Nephron progenitor cell (in vitro differentiated cells): ENCODE measurements at regions not wholly inside any gene's neighbourhood (a gene's known extent, or its start where the extent isn't known, plus 50 kb on each side); places are given as distances from the start of the nearest gene placed in this dataset.

Experiments
- DNase-seq: peaks from one replicate; pipeline ENCODE4 v3.0.0; 2021
- H3K27ac Mint-ChIP-seq: 2 replicates; pipeline ENCODE4 v1.8.0; 2021; ENCODE audit warnings: mild to moderate bottlenecking, moderate library complexity, mixed read lengths
- H3K27me3 Mint-ChIP-seq: 2 replicates; pipeline ENCODE4 v1.8.0; 2021; ENCODE audit warnings: mild to moderate bottlenecking, low read depth, mixed read lengths; ENCODE audit not compliant: poor library complexity
- H3K36me3 Mint-ChIP-seq: 2 replicates; pipeline ENCODE4 v1.8.0; 2021; ENCODE audit warnings: low read depth, mixed read lengths
- H3K4me1 Mint-ChIP-seq: 2 replicates; pipeline ENCODE4 v1.8.0; 2021; ENCODE audit warnings: mixed read lengths
- H3K4me3 Mint-ChIP-seq: 2 replicates; pipeline ENCODE4 v1.8.0; 2021; ENCODE audit warnings: mild to moderate bottlenecking, moderate library complexity, mixed read lengths
- H3K9me3 Mint-ChIP-seq: 2 replicates; pipeline ENCODE4 v1.8.0; 2021; ENCODE audit warnings: mild to moderate bottlenecking, moderate library complexity, mixed read lengths
- TF ChIP-seq, protein P1 (sequence below): fragments of 200-600 bp; sonication (generic); IDR thresholded peaks from 2 replicates; pipeline ENCODE4 v1.5.0; 2021; ENCODE audit warnings: antibody characterized with exemption

DNA sequence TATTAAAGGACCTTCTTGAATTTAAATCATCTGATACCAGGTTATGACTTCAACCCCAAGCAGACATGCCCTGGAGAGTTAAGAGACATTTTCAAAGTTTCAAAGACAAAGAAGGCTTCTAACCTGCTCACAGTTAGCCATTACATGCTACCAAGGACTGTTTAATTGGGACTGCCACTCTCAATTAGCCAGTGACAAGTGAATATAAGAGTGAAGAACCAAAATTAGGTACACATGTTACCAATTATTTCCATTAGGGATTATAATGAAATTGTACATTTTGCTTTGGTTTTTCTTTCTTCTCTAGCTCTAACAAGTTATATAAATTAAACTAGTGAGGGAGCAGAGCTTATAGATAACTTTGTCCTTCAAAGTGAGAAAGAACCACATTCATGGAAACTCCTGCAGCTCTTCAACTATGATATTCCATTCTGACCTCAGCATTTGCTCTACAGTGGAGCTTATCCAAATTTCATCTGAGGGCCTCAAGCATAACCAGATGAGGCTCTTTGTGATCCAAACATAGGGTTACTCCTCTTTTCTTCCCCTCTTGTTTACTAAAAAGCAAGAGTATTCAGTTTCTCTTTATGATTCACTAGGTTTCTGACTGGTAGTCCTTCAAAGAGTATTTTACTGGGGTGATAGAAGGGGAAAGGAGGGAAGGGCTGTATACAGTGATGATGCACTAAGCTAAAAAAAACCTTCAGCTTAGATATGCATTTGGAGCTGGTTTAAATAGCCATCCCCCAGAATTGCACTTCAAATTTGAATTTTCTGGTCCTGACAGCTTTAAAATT, 91.3 kb downstream of the DUSP6 start:
- Mint-ChIP-seq H3K4me3 (no peak overlapping the region), H3K27me3 (no peaks in the 10 kb centered on the region), H3K9me3 (peaks cover 27% of the 10 kb centered on the region), H3K4me1 (peaks cover 18% of the 10 kb centered on the region), H3K36me3 (peaks cover 12% of the 10 kb centered on the region), H3K27ac (no peak overlapping the region)
- TF ChIP-seq, protein P1, sequence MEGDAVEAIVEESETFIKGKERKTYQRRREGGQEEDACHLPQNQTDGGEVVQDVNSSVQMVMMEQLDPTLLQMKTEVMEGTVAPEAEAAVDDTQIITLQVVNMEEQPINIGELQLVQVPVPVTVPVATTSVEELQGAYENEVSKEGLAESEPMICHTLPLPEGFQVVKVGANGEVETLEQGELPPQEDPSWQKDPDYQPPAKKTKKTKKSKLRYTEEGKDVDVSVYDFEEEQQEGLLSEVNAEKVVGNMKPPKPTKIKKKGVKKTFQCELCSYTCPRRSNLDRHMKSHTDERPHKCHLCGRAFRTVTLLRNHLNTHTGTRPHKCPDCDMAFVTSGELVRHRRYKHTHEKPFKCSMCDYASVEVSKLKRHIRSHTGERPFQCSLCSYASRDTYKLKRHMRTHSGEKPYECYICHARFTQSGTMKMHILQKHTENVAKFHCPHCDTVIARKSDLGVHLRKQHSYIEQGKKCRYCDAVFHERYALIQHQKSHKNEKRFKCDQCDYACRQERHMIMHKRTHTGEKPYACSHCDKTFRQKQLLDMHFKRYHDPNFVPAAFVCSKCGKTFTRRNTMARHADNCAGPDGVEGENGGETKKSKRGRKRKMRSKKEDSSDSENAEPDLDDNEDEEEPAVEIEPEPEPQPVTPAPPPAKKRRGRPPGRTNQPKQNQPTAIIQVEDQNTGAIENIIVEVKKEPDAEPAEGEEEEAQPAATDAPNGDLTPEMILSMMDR: no peak
- DNase-seq: no peak

DNA sequence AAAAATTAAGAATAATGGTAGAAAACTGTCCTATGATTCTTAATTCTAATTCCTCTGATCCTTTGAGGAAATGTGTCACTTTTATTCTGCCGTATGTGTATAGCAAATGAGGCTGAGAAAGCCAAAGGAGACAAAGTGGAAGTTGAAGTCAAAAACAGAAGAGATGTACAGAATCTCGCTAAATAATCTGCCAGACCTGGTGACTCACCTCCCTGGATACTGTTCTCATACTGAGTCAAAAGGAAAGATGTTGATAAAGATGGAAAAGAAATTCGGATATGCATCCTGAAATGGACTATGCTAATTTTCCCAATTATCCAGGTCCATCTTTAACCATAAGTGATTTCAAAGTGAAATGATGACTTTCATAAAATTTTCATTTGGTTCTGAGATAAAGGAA, 92.5 kb downstream of the DUSP6 start:
- Mint-ChIP-seq H3K36me3 (peaks cover 12% of the 10 kb centered on the region), H3K27me3 (peaks cover 3% of the 10 kb centered on the region), H3K4me1 (peaks cover 13% of the 10 kb centered on the region), H3K4me3 (no peak overlapping the region), H3K27ac (no peak overlapping the region), H3K9me3 (peaks cover 33% of the 10 kb centered on the region)
- TF ChIP-seq, protein P1: no peak
- no peak for DNase-seq

GRCh38 chr12:89258240-89258969, 93.9 kb downstream of the DUSP6 start:
- Mint-ChIP-seq H3K36me3 (peaks cover 12% of the 10 kb centered on the region), H3K4me3 (no peak overlapping the region), H3K27ac (no peak overlapping the region), H3K27me3 (peaks cover 3% of the 10 kb centered on the region), H3K4me1 (peaks cover 27% of the 10 kb centered on the region), H3K9me3 (peaks cover 38% of the 10 kb centered on the region)
- TF ChIP-seq, protein P1: no peak
- DNase-seq: no peak

DNA sequence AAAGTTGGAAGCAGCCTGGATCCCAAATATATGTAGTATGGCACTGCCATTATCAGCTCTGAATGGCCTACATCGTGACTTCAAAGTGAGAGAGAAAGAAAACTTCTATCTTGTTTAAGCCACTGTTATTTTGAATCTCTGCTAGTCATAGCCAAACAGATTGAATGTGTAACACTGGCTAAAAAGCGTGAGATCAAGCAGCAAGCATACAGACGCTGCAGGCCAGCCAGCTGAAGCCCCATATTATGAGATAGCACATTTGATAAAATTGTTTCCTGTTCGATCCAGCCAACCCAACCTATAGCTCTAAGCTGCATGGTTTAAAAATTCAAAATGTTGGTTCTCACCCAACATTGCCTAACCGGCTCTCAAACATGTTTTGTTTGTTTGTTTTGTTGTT, 95.0 kb downstream of the DUSP6 start:
- H3K4me1 Mint-ChIP-seq: peaks cover 35% of the 10 kb centered on the region
- H3K9me3 Mint-ChIP-seq: peaks cover 38% of the 10 kb centered on the region
- TF ChIP-seq, protein P1: no peak
- peaks cover 3% of the 10 kb centered on the region for H3K27me3 Mint-ChIP-seq
- peaks cover 12% of the 10 kb centered on the region for H3K36me3 Mint-ChIP-seq
- H3K27ac Mint-ChIP-seq: no peak overlapping the region
- no peak for DNase-seq
- no peak overlapping the region for H3K4me3 Mint-ChIP-seq

GRCh38 chr12:89256060-89256459, 96.2 kb downstream of the DUSP6 start:
- H3K4me1 Mint-ChIP-seq: peaks cover 38% of the 10 kb centered on the region
- TF ChIP-seq, protein P1: no peak
- peaks cover 12% of the 10 kb centered on the region for H3K36me3 Mint-ChIP-seq
- peaks cover 38% of the 10 kb centered on the region for H3K9me3 Mint-ChIP-seq
- peaks cover 3% of the 10 kb centered on the region for H3K27me3 Mint-ChIP-seq
- H3K4me3 Mint-ChIP-seq: no peak overlapping the region
- no peak overlapping the region for H3K27ac Mint-ChIP-seq
- no peak for DNase-seq
